WTC11 (cell line): ENCODE measurements at regions not wholly inside any gene's neighbourhood (a gene's known extent, or its start where the extent isn't known, plus 50 kb on each side); places are given as distances from the start of the nearest gene placed in this dataset.

Experiments
- ATAC-seq: fragments of 200-7000 bp; cut with Tn5 transposase; 2 replicates; pipeline ENCODE4 v1.10.0; 2021; ENCODE audit warnings: mild to moderate bottlenecking, moderate library complexity
- CTCF ChIA-PET: fragments of 300-600 bp; sonication (Branson Sonifier 250); formaldehyde crosslinking; loops from one replicate; lab custom pipeline; 2021; ENCODE audit warnings: antibody characterized with exemption; lab: Charles Lee
- POLR2A ChIA-PET: fragments of 350-600 bp; sonication (Branson Sonifier 250); formaldehyde crosslinking; loops from one replicate; lab custom pipeline; 2021; ENCODE audit warnings: antibody characterized with exemption; lab: Charles Lee
- DNase-seq: peaks from one replicate; pipeline ENCODE4 v3.0.0; 2021; ENCODE audit warnings: low spot score
- H3K27ac Mint-ChIP-seq: 2 replicates; pipeline ENCODE4 v1.8.0; 2021; ENCODE audit warnings: mixed read lengths
- H3K27me3 Mint-ChIP-seq: 2 replicates; pipeline ENCODE4 v1.8.0; 2021; ENCODE audit warnings: low read depth, mild to moderate bottlenecking, moderate library complexity, mixed read lengths
- H3K36me3 Mint-ChIP-seq: 2 replicates; pipeline ENCODE4 v1.8.0; 2021; ENCODE audit warnings: mixed read lengths
- H3K4me1 Mint-ChIP-seq: 2 replicates; pipeline ENCODE4 v1.8.0; 2022; ENCODE audit warnings: mixed read lengths
- H3K4me3 Mint-ChIP-seq: 2 replicates; pipeline ENCODE4 v1.8.0; 2021; ENCODE audit warnings: mild to moderate bottlenecking, moderate library complexity, mixed read lengths
- H3K9me3 Mint-ChIP-seq: 2 replicates; pipeline ENCODE4 v1.8.0; 2021; ENCODE audit warnings: mixed read lengths
- ATF3 ChIP-seq: sonication (generic); formaldehyde crosslinking; conservative IDR thresholded peaks from 2 replicates; pipeline ENCODE4 v1.8.1; 2022; ENCODE audit warnings: mild to moderate bottlenecking, missing genetic modification reagents
- ETV6 ChIP-seq: sonication (generic); formaldehyde crosslinking; IDR thresholded peaks from 2 replicates; pipeline ENCODE4 v1.8.1; 2022; ENCODE audit warnings: mild to moderate bottlenecking, missing genetic modification reagents
- FOXP1 ChIP-seq: sonication (generic); formaldehyde crosslinking; IDR thresholded peaks from 2 replicates; pipeline ENCODE4 v1.8.0; 2022; ENCODE audit warnings: missing genetic modification reagents, mild to moderate bottlenecking, moderate library complexity, borderline replicate concordance
- HMGA2 ChIP-seq: fragments of 250-450 bp; sonication (Bioruptor Pico); IDR thresholded peaks from 2 replicates; pipeline ENCODE4 v1.4.0; 2021; ENCODE audit warnings: mild to moderate bottlenecking, moderate library complexity
- JAZF1 ChIP-seq: fragments of 250-450 bp; sonication (Bioruptor Pico); IDR thresholded peaks from 2 replicates; pipeline ENCODE4 v1.9.0; 2021; ENCODE audit warnings: moderate library complexity, mild to moderate bottlenecking, inconsistent platforms
- NFATC4 ChIP-seq: fragments of 250-450 bp; sonication (Bioruptor Pico); IDR thresholded peaks from 2 replicates; pipeline ENCODE4 v1.9.0; 2021; ENCODE audit warnings: mild to moderate bottlenecking
- NFYB ChIP-seq: sonication (generic); formaldehyde crosslinking; conservative IDR thresholded peaks from 2 replicates; pipeline ENCODE4 v1.8.0; 2022; ENCODE audit warnings: low read depth, missing genetic modification reagents
- SP1 ChIP-seq: sonication (generic); formaldehyde crosslinking; conservative IDR thresholded peaks from 2 replicates; pipeline ENCODE4 v1.8.1; 2022; ENCODE audit warnings: missing genetic modification reagents
- ZBTB43 ChIP-seq: sonication (generic); formaldehyde crosslinking; IDR thresholded peaks from 2 replicates; pipeline ENCODE4 v1.8.1; 2023; ENCODE audit warnings: mild to moderate bottlenecking, missing genetic modification reagents
- ZNF317 ChIP-seq: sonication (generic); formaldehyde crosslinking; IDR thresholded peaks from 2 replicates; pipeline ENCODE4 v1.8.1; 2023; ENCODE audit warnings: low read depth, mild to moderate bottlenecking, moderate library complexity, missing genetic modification reagents, borderline replicate concordance
- ZNF671 ChIP-seq: fragments of 250-450 bp; sonication (Bioruptor Pico); IDR thresholded peaks from 2 replicates; pipeline ENCODE4 v1.8.0; 2021; ENCODE audit warnings: mild to moderate bottlenecking
- TF ChIP-seq, protein P1 (sequence below): sonication (generic); formaldehyde crosslinking; IDR thresholded peaks from 2 replicates; pipeline ENCODE4 v1.8.0; 2022; ENCODE audit warnings: mild to moderate bottlenecking, missing genetic modification reagents
- TF ChIP-seq, protein P2 (sequence below): fragments of 250-450 bp; sonication (Bioruptor Pico); conservative IDR thresholded peaks from 2 replicates; pipeline ENCODE4 v1.9.0; 2021; ENCODE audit warnings: mild to moderate bottlenecking
- TF ChIP-seq, protein P3 (sequence below): sonication (generic); formaldehyde crosslinking; IDR thresholded peaks from 2 replicates; pipeline ENCODE4 v1.8.1; 2023; ENCODE audit warnings: mild to moderate bottlenecking, missing genetic modification reagents, borderline replicate concordance
- TF ChIP-seq, protein P4 (sequence below): sonication (generic); formaldehyde crosslinking; IDR thresholded peaks from 2 replicates; pipeline ENCODE4 v1.8.1; 2023; ENCODE audit warnings: mild to moderate bottlenecking, missing genetic modification reagents, moderate library complexity
- TF ChIP-seq, protein P5 (sequence below): sonication (generic); formaldehyde crosslinking; IDR thresholded peaks from 2 replicates; pipeline ENCODE4 v1.8.1; 2022; ENCODE audit warnings: low read depth, mild to moderate bottlenecking, moderate library complexity, missing genetic modification reagents, borderline replicate concordance
- TF ChIP-seq, protein P6 (sequence below): sonication (generic); formaldehyde crosslinking; IDR thresholded peaks from 2 replicates; pipeline ENCODE4 v1.8.0; 2022; ENCODE audit warnings: mild to moderate bottlenecking, missing genetic modification reagents
- TF ChIP-seq, protein P7 (sequence below): fragments of 250-450 bp; sonication (Bioruptor Pico); IDR thresholded peaks from 2 replicates; pipeline ENCODE4 v1.9.0; 2021; ENCODE audit warnings: moderate library complexity, mild to moderate bottlenecking, inconsistent platforms, borderline replicate concordance

- TF ChIP-seq, protein P1, sequence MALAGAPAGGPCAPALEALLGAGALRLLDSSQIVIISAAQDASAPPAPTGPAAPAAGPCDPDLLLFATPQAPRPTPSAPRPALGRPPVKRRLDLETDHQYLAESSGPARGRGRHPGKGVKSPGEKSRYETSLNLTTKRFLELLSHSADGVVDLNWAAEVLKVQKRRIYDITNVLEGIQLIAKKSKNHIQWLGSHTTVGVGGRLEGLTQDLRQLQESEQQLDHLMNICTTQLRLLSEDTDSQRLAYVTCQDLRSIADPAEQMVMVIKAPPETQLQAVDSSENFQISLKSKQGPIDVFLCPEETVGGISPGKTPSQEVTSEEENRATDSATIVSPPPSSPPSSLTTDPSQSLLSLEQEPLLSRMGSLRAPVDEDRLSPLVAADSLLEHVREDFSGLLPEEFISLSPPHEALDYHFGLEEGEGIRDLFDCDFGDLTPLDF (CRISPR knock-in tag), result no peak
- no peak for TF ChIP-seq HMGA2 (CRISPR knock-in tag)
- TF ChIP-seq, protein P2, sequence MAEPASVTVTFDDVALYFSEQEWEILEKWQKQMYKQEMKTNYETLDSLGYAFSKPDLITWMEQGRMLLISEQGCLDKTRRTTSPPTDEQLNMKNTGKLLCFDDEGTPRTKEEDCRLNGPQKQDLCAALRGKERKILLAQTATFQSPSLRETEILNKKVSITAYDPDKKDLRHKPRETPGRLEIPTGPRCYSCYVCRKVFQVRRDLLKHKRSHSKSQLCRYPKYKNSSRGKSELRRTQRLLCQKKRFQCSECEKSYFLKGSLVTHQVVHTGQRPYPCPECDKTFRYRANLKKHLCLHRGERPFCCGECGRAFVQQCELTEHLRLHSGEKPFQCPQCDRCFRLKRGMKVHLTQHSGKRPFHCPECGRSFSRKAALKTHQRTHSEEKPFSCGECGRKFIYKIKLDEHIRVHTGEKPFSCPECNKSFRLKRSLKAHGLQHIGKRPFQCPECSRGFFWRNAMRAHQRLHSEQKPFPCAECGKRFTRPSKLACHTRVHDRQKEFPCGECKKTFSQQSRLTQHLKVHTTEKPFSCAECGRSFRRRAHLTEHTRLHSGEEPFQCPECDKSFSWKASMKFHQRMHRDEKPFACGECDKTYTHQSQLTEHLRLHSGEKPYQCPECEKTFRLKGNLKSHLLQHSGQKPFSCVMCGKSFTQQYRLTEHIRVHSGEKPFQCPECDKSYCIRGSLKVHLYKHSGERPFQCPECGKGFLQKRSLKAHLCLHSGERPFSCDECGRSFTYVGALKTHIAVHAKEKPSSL (CRISPR knock-in tag), result no peak
Observed at GRCh38 chr3:99409961-99410360, 228.4 kb upstream of the COL8A1 start (continued).

GRCh38 chr3:99407257-99407656 lies 231.1 kb upstream of the COL8A1 start:
- Mint-ChIP-seq H3K4me3 (no peak overlapping the region), H3K4me1 (no peaks in the 10 kb centered on the region), H3K36me3 (no peaks in the 10 kb centered on the region), H3K9me3 (peaks cover 9% of the 10 kb centered on the region), H3K27me3 (no peaks in the 10 kb centered on the region; the same call in 1 of the 2 replicates)
- ATAC-seq, result no peak
- CTCF ChIA-PET, result no interaction called here
- POLR2A ChIA-PET, result no interaction called here
- DNase-seq, result no peak
- TF ChIP-seq ZBTB43 (no peak), SP1 (CRISPR knock-in tag) (no peak), JAZF1 (CRISPR knock-in tag) (no peak)
- TF ChIP-seq, protein P3, sequence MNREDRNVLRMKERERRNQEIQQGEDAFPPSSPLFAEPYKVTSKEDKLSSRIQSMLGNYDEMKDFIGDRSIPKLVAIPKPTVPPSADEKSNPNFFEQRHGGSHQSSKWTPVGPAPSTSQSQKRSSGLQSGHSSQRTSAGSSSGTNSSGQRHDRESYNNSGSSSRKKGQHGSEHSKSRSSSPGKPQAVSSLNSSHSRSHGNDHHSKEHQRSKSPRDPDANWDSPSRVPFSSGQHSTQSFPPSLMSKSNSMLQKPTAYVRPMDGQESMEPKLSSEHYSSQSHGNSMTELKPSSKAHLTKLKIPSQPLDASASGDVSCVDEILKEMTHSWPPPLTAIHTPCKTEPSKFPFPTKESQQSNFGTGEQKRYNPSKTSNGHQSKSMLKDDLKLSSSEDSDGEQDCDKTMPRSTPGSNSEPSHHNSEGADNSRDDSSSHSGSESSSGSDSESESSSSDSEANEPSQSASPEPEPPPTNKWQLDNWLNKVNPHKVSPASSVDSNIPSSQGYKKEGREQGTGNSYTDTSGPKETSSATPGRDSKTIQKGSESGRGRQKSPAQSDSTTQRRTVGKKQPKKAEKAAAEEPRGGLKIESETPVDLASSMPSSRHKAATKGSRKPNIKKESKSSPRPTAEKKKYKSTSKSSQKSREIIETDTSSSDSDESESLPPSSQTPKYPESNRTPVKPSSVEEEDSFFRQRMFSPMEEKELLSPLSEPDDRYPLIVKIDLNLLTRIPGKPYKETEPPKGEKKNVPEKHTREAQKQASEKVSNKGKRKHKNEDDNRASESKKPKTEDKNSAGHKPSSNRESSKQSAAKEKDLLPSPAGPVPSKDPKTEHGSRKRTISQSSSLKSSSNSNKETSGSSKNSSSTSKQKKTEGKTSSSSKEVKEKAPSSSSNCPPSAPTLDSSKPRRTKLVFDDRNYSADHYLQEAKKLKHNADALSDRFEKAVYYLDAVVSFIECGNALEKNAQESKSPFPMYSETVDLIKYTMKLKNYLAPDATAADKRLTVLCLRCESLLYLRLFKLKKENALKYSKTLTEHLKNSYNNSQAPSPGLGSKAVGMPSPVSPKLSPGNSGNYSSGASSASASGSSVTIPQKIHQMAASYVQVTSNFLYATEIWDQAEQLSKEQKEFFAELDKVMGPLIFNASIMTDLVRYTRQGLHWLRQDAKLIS (CRISPR knock-in tag), result no peak
- TF ChIP-seq, protein P4, sequence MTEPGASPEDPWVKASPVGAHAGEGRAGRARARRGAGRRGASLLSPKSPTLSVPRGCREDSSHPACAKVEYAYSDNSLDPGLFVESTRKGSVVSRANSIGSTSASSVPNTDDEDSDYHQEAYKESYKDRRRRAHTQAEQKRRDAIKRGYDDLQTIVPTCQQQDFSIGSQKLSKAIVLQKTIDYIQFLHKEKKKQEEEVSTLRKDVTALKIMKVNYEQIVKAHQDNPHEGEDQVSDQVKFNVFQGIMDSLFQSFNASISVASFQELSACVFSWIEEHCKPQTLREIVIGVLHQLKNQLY (CRISPR knock-in tag), result no peak
- TF ChIP-seq, all 79 proteins: peak for 0
- H3K27ac Mint-ChIP-seq, result no peak overlapping the region

- POLR2A ChIA-PET, result no interaction called here
- TF ChIP-seq ATF3 (CRISPR knock-in tag) (no peak), ZNF317 (CRISPR knock-in tag) (no peak), ZNF671 (CRISPR knock-in tag) (no peak), ETV6 (CRISPR knock-in tag) (no peak), NFATC4 (CRISPR knock-in tag) (no peak), NFYB (CRISPR knock-in tag) (no peak), FOXP1 (CRISPR knock-in tag) (no peak)
- TF ChIP-seq, protein P5, sequence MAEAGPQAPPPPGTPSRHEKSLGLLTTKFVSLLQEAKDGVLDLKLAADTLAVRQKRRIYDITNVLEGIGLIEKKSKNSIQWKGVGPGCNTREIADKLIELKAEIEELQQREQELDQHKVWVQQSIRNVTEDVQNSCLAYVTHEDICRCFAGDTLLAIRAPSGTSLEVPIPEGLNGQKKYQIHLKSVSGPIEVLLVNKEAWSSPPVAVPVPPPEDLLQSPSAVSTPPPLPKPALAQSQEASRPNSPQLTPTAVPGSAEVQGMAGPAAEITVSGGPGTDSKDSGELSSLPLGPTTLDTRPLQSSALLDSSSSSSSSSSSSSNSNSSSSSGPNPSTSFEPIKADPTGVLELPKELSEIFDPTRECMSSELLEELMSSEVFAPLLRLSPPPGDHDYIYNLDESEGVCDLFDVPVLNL (CRISPR knock-in tag), result no peak
- TF ChIP-seq, protein P6, sequence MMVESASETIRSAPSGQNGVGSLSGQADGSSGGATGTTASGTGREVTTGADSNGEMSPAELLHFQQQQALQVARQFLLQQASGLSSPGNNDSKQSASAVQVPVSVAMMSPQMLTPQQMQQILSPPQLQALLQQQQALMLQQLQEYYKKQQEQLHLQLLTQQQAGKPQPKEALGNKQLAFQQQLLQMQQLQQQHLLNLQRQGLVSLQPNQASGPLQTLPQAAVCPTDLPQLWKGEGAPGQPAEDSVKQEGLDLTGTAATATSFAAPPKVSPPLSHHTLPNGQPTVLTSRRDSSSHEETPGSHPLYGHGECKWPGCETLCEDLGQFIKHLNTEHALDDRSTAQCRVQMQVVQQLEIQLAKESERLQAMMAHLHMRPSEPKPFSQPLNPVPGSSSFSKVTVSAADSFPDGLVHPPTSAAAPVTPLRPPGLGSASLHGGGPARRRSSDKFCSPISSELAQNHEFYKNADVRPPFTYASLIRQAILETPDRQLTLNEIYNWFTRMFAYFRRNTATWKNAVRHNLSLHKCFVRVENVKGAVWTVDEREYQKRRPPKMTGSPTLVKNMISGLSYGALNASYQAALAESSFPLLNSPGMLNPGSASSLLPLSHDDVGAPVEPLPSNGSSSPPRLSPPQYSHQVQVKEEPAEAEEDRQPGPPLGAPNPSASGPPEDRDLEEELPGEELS (CRISPR knock-in tag), result no peak
- TF ChIP-seq, protein P7, sequence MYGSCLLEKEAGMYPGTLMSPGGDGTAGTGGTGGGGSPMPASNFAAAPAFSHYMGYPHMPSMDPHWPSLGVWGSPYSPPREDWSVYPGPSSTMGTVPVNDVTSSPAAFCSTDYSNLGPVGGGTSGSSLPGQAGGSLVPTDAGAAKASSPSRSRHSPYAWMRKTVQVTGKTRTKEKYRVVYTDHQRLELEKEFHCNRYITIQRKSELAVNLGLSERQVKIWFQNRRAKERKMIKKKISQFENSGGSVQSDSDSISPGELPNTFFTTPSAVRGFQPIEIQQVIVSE, result no peak
Observed at GRCh38 chr3:99402755-99403154, 235.6 kb upstream of the COL8A1 start.

More at GRCh38 chr3:99402755-99403154, 235.6 kb upstream of the COL8A1 start:
- Mint-ChIP-seq H3K9me3 (peaks cover 39% of the 10 kb centered on the region), H3K4me3 (no peak overlapping the region), H3K27me3 (peaks cover 6% of the 10 kb centered on the region), H3K27ac (no peak overlapping the region), H3K4me1 (no peaks in the 10 kb centered on the region), H3K36me3 (peaks cover 26% of the 10 kb centered on the region)
- CTCF ChIA-PET, result no interaction called here
- ATAC-seq (no peak), DNase-seq (no peak)
